IgD-negative memory B cell (primary cell): ENCODE measurements at regions not wholly inside any gene's neighbourhood (a gene's known extent, or its start where the extent isn't known, plus 50 kb on each side); places are given as distances from the start of the nearest gene placed in this dataset.

Experiments used
- H3K27ac Mint-ChIP-seq, 3 donors: one replicate each; pipeline ENCODE4 v1.8.0; 2020 to 2022; ENCODE audit warnings: mild to moderate bottlenecking in 3 of 3, mixed read lengths in 3 of 3, moderate library complexity in 1 of 3
- H3K27me3 Mint-ChIP-seq: one replicate; pipeline ENCODE4 v1.8.0; 2021; ENCODE audit warnings: mixed read lengths
- H3K36me3 Mint-ChIP-seq: one replicate; pipeline ENCODE4 v1.8.0; 2020; ENCODE audit warnings: mild to moderate bottlenecking, mixed read lengths
- H3K4me1 Mint-ChIP-seq, 3 donors: one replicate each; pipeline ENCODE4 v1.8.0; 2020 to 2022; ENCODE audit warnings: mixed read lengths in 3 of 3, mild to moderate bottlenecking in 1 of 3
- H3K4me3 Mint-ChIP-seq, 4 donors: one replicate each; pipeline ENCODE4 v1.8.0; 2020 to 2022; ENCODE audit warnings: mild to moderate bottlenecking in 4 of 4, mixed read lengths in 4 of 4, moderate library complexity in 3 of 4
- H3K9me3 Mint-ChIP-seq, 3 donors: one replicate each; pipeline ENCODE4 v1.8.0; 2020 to 2021; ENCODE audit warnings: mixed read lengths in 3 of 3, mild to moderate bottlenecking in 1 of 3

DNA sequence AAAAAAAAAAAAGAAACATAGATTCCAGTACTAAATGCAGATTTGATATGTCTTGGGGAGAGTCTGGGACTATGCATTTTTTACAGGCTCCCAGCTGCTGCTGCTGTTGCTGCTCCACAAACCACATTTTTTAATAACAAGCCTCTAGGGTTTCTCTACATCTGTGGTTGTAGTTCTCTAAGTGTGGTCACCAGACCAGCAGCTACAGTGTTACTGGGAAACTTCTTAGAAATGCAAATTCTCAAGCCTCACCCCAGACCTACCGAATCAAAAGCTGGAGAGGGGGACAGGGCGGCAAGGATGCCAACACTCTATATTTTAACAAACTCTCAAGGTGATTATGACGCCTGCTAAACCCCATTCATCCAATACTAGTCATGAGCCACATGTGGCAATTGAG, 293.4 kb upstream of the PTGER4 start:
- Mint-ChIP-seq H3K4me1 (peaks cover 23 to 34% (median 31%) of the 10 kb centered on the region in 3 donors), H3K27me3 (no peaks in the 10 kb centered on the region), H3K9me3 (no peaks in the 10 kb centered on the region), H3K36me3 (no peaks in the 10 kb centered on the region), H3K4me3 (peak overlapping the region in 2 of 4 donors; percentile 14 to 73), H3K27ac (no peak overlapping the region)

DNA sequence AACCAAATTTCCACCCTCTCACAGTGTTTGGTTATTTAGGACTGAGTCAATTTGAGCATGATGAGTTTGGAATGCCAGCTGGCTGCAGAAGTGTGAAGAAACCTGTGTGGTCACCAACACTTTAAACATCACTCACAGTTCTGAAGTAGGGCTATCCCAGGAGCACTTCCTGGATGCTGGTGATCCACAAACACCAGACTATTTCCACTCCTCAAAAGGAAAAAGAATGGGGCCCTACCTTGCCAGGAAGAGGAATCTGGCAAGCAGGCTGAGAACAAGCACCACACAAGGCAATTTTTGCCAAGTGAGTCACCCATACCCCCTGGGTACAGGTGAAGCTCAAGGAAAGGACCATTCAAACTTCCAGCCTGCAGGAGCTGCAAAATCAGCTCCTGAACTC, 294.2 kb upstream of the PTGER4 start:
- Mint-ChIP-seq H3K36me3 (no peaks in the 10 kb centered on the region), H3K9me3 (no peaks in the 10 kb centered on the region), H3K27ac (no peak overlapping the region), H3K27me3 (no peaks in the 10 kb centered on the region), H3K4me1 (peaks cover 23 to 34% (median 31%) of the 10 kb centered on the region in 3 donors), H3K4me3 (peak overlapping the region in 1 of 4 donors; percentile 6)

DNA sequence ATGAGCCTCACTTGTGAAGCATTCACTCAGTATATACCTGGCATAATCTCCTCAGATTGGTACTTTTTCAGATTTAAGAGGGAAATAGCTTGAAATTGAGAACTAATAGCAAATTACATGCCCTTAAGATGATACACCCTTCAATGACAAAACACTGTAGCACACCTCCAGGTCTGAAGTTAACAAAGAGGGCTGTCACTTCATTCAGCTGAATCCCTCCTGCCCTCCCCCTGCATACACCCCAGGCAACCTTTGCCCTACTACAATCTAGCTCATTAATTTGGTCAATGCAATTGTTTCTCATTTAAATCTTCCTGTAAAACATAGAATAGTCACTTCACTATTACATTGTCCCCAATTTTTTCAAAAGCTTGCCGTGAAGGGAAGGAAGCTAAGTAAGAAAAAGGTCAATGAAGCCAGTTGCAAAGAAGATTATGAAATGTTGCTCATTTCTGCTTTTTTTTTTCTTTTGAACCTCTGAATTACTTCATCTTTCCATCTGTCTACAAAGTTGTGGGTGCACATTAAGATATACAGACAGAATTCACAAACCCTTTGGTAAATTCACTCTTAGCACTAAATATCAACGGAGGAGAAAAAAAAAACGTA, 294.8 kb upstream of the PTGER4 start:
- H3K4me3 Mint-ChIP-seq = no peak overlapping the region

DNA sequence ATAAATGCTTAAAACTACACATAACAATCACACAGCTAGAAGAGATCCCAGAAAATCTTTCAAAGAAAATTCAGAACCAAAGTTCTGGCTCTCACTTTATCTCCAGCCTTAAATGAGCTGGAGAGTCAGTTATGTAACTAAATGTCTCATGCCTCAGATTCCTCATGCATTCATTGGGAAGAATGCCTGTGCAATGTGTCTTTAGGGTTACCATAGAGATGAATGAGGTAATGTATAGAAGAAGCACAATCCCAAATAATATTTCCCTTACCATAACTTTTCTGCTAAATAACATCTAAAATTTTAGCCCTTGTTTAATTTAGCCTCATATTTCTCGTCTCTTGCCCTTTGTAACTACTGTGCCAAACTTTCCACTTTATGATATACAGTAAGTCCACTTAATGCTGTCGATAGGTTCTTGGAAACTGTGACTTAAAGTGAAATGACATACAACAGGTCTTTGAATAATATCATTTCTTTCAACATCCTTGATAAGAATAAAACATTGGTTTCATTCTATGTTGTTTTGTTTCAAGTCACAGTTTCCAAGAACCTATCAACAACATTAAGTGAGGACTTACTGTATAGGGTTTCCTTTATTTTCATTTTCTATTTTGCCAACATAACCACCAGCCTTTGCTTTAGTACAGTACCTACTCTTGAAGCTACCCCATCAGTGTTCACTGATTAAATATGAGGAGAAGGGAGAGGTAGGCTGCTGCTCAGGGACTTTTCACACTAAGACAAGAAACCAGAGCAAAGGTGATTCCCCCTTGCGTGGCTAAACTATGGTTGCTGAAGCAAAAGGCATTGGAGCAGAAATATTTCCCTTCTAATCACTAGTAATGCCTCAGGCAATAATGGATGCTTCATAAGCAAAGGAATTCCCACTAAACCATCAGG, 295.7 kb upstream of the PTGER4 start:
- Mint-ChIP-seq H3K4me3 (peak overlapping the region in 1 of 4 donors; percentile 53), H3K4me1 (peaks cover 23 to 34% (median 31%) of the 10 kb centered on the region in 3 donors), H3K27me3 (no peaks in the 10 kb centered on the region), H3K9me3 (peaks cover 0 to 4% (median 0%) of the 10 kb centered on the region in 3 donors), H3K27ac (peak overlapping the region in 1 of 3 donors; percentile 86), H3K36me3 (no peaks in the 10 kb centered on the region)

More for the DNA sequence above, 294.8 kb upstream of the PTGER4 start:
- Mint-ChIP-seq H3K9me3 (no peaks in the 10 kb centered on the region), H3K27me3 (no peaks in the 10 kb centered on the region), H3K36me3 (no peaks in the 10 kb centered on the region), H3K27ac (peak overlapping the region in 2 of 3 donors; percentile 19 to 45), H3K4me1 (peaks cover 23 to 34% (median 31%) of the 10 kb centered on the region in 3 donors)

DNA sequence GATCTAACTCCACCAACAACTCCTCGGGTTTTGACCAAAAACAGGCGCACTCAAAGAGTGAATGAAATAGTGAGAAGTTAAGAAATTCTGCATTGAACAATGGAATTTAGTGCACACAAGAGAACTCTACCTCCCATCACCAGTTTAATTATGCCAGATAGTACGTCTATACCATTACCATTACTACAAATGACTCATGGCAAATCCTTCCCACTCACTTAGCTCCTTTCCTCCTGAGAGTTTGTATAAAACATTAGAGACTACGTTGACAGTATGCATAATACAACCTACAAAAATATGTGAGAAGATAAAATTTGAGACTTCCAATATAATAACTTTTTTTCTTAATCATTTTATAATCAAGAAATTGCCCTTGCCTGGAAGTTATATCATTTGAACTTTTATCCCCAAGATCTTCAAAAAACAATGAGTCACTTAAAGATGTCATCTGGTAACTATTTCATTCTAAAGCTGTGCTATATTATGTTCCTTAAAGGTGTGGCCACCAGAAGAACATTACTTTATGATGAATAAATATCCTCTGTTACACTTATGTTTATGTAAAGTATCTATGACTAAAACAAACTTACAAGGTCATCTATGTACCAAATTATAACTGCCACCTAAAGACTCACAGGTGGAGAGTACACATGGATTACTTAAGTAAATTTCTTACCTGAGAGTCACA, 297.9 kb upstream of the PTGER4 start:
- peaks cover 0 to 4% (median 0%) of the 10 kb centered on the region in 3 donors for H3K9me3 Mint-ChIP-seq
- H3K27me3 Mint-ChIP-seq = no peaks in the 10 kb centered on the region
- H3K4me1 Mint-ChIP-seq = peaks cover 27 to 38% (median 35%) of the 10 kb centered on the region in 3 donors
- no peak overlapping the region for H3K27ac Mint-ChIP-seq
- no peaks in the 10 kb centered on the region for H3K36me3 Mint-ChIP-seq
- H3K4me3 Mint-ChIP-seq = no peak overlapping the region

DNA sequence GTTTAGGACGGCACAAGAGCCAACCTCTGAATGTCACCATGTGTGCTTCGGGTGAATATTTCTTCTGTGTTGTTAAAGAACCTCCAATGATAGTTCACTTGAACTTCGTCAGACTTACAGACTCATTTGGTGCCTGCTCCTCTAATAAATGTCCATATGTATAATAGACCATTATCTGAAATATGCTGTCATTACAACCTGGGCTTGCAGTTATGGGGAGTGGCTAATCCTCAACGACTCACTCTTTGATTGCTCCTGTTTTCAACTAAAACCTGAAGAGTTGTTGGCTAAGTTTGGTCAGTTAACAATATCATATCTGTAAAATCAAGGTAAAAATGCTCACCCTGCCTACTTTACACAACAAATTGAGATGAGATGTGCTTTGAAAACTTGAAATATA, 298.7 kb upstream of the PTGER4 start:
- peaks cover 29 to 38% (median 36%) of the 10 kb centered on the region in 3 donors for H3K4me1 Mint-ChIP-seq
- no peaks in the 10 kb centered on the region for H3K27me3 Mint-ChIP-seq
- H3K9me3 Mint-ChIP-seq = peaks cover 0 to 4% (median 0%) of the 10 kb centered on the region in 3 donors
- no peak overlapping the region for H3K27ac Mint-ChIP-seq
- no peak overlapping the region for H3K4me3 Mint-ChIP-seq
- no peaks in the 10 kb centered on the region for H3K36me3 Mint-ChIP-seq

DNA sequence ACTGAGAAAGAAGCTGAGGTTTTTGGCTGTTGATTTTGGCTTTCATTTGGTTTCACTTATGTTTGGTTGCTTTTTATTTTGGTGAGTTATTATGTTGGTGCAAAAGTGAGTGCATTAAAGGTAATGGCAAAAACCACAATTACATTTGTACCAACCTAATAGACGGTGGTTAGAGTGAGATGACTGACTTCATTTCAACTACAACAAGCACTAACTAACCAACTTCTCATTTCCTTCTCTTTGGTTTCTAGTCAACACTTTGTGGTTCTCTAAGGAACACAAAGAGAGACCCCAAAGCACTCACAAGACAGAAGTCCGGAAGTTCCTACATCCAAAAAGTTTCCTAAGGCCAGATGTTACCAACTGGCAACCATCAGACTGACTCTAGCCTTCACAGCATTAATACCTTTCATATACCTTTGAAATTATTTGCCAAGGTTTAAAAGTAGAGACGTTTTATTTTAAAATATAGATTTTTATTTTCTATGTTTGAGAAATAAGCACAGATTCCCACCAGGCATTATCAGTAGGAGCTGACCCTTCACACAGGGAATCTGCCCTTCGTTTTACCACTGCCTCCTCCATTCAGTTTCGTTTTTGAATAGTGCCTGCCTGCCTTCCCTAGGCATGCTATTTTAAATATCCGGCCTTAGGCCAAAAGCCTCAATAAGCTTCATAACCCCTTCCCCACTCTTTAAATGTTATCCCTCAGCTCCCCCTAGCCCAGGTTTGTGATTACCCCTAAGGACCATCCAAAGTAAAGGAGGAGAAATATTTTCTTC, 301.1 kb upstream of the PTGER4 start:
- Mint-ChIP-seq H3K4me3 (peak overlapping the region in 1 of 4 donors; percentile 70), H3K27ac (peak overlapping the region in 1 of 3 donors; percentile 16), H3K36me3 (no peaks in the 10 kb centered on the region), H3K27me3 (no peaks in the 10 kb centered on the region), H3K9me3 (peaks cover 0 to 4% (median 0%) of the 10 kb centered on the region in 3 donors), H3K4me1 (peaks cover 17 to 26% (median 23%) of the 10 kb centered on the region in 3 donors)

DNA sequence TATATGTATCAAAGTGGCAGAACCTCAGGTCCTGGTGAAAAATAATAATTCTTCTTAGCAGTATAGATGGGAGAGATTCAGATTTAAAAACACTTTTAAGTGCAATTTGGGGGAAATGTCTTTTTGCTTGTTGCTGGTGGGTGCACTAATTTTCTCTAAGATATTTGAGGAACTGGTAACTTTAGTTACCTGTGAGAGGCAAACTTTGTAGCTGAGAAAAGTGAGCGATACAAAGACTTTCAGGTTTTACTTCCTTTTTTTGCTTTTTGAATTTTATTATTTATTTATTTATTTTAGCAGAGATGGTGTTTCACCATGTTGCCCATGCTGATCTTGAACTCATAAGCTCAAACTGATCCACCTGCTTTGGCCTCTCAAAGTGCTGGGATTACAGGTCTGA, 303.1 kb upstream of the PTGER4 start:
- Mint-ChIP-seq H3K9me3 (peaks cover 0 to 4% (median 0%) of the 10 kb centered on the region in 3 donors), H3K27me3 (no peaks in the 10 kb centered on the region), H3K4me1 (peaks cover 17 to 23% (median 23%) of the 10 kb centered on the region in 3 donors), H3K4me3 (peak overlapping the region in 1 of 4 donors; percentile 53), H3K36me3 (no peaks in the 10 kb centered on the region), H3K27ac (no peak overlapping the region)

DNA sequence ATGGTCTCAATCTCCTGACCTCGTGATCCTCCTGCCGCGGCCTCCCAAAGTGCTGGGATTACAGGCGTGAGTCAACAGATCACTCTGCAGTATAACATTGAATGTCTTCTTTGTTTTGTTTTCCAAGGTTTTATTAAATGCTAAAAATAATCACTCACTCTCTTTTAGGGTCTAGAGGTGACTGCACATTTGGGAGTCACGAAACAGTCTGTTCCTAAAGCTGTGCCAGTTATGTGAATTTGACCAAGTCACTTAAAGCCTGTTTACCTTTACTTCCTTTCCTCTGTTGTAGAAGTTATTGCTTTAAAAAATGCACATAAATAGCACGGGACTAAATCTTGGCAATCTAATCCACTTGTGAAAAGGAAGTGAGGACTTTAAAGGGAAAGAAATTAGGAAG, 304.9 kb upstream of the PTGER4 start:
- Mint-ChIP-seq H3K27me3 (no peaks in the 10 kb centered on the region), H3K27ac (no peak overlapping the region)

DNA sequence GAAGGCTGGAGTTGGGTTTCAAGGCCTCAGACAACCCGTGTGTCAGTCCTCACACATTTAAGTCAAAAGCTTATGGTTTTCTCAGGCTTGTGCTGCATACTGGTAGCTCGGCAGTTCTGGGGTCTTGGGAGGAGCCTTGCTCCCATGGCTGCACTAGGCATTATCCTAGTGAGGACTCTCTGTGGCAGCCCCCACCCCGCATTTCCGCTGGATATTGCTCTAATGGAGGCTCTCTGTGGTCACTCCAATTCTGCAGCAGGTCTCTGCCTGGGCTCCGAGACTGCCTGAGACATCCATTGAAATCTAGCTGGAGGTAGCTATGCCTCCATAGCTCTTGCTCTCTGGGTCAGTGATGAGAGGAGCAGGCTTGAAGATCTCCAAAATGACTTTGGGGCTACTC, 311.5 kb upstream of the PTGER4 start:
- Mint-ChIP-seq H3K4me1 (peaks cover 0 to 2% (median 0%) of the 10 kb centered on the region in 3 donors), H3K4me3 (no peak overlapping the region)

More for the DNA sequence above, 304.9 kb upstream of the PTGER4 start:
- H3K36me3 Mint-ChIP-seq = no peaks in the 10 kb centered on the region
- no peak overlapping the region for H3K4me3 Mint-ChIP-seq
- H3K4me1 Mint-ChIP-seq = peaks cover 17 to 23% (median 23%) of the 10 kb centered on the region in 3 donors
- peaks cover 2 to 11% (median 6%) of the 10 kb centered on the region in 3 donors for H3K9me3 Mint-ChIP-seq

DNA sequence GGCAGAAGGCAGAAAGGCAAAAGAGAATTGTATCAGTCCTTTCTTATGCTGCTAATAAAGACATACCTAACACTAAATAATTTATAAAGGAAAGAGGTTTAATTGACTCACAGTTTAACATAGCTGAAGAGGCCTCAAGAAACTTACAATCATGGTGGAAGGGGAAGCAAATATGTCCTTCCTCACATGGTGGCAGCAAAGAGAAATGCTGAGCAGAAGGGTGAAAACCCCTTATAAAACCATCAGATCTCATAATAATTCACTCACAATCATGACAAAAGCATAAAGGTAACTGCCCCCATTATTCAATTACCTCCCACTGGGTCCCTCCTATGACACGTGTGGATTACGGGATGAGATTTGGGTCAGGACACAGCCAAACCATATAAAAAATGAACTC, 312.5 kb upstream of the PTGER4 start:
- peaks cover 2 to 11% (median 10%) of the 10 kb centered on the region in 3 donors for H3K9me3 Mint-ChIP-seq
- H3K36me3 Mint-ChIP-seq = peaks cover 1% of the 10 kb centered on the region
- peaks cover 0 to 2% (median 0%) of the 10 kb centered on the region in 3 donors for H3K4me1 Mint-ChIP-seq
- no peaks in the 10 kb centered on the region for H3K27me3 Mint-ChIP-seq
- no peak overlapping the region for H3K27ac Mint-ChIP-seq
- peak overlapping the region in 1 of 4 donors; percentile 42 for H3K4me3 Mint-ChIP-seq

More for the DNA sequence above, 311.5 kb upstream of the PTGER4 start:
- Mint-ChIP-seq H3K27ac (peak overlapping the region in 1 of 3 donors; percentile 38), H3K36me3 (no peaks in the 10 kb centered on the region), H3K9me3 (peaks cover 2 to 8% (median 6%) of the 10 kb centered on the region in 3 donors), H3K27me3 (no peaks in the 10 kb centered on the region)

DNA sequence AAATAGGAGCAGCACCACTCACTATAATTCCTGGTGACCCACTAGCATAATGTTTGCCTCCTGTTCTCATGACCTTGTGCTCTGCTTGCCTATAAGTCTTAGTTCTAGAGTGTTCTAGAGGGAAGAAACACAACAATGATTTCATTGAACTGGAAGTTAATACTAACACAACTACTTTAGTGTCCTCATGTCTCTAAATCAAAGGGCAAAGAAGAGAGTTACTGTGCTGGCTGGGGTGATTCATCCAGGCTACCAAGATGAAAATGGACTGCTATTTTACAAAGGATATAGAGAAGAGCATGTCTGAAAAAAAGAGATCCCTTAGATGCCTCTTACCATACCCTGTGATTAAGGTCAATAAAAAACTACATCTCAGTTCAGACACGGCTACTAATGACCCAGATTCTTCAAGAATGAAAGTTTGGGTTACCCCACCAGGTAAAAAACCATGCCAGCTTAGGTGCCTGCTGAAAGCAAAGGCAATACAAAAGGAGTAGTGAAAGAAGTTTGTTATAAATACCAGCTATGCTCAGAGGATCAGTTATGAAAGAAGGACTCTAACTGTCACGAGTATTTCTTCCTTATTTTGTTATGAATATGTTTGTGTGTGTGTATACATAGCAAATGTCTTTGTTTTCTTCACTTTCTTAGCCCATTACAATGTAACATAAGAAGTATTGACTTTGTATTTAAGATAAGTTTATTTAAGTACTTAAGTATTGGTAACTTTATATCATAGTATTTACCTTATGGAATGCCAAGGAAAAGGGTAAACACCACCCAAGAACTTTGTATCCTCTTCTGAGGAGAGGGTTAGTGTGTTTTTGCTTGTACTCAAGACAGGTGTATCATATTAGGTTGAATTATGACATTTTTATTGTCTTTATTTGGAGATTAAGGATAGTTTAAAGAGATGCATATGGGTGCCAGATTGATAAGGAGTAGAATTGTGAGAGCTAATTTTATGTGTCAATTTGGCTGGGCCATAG, 314.1 kb upstream of the PTGER4 start:
- H3K27ac Mint-ChIP-seq = no peak overlapping the region
- H3K36me3 Mint-ChIP-seq = peaks cover 1% of the 10 kb centered on the region
- H3K4me1 Mint-ChIP-seq = peaks cover 0 to 2% (median 0%) of the 10 kb centered on the region in 3 donors

DNA sequence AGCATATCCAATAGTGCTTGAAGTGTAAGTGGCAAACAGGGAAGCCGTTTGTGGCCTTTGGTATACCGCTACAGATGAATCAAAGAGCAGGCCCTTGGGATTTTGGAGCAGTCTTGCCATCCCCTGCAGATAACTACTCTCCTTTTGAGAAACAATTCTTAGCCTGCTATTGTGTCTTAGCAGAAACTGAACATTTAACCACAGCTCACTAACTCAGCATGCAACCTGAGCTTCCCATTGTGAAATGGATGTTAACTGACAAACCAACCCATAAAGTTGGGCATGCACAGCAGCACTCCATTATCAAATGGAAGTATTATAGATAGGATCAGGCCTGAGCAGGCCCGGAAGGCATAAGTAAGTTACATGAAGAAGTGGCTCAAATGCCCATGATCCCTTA, 315.3 kb upstream of the PTGER4 start:
- Mint-ChIP-seq H3K4me1 (peaks cover 0 to 2% (median 0%) of the 10 kb centered on the region in 3 donors), H3K27me3 (no peaks in the 10 kb centered on the region), H3K36me3 (peaks cover 1% of the 10 kb centered on the region), H3K9me3 (peaks cover 0 to 5% (median 3%) of the 10 kb centered on the region in 3 donors), H3K27ac (no peak overlapping the region), H3K4me3 (no peak overlapping the region)

More for the DNA sequence above, 314.1 kb upstream of the PTGER4 start:
- no peak overlapping the region for H3K4me3 Mint-ChIP-seq
- no peaks in the 10 kb centered on the region for H3K27me3 Mint-ChIP-seq
- H3K9me3 Mint-ChIP-seq = peaks cover 2 to 7% (median 5%) of the 10 kb centered on the region in 3 donors
